ENCODE measurements at regions not wholly inside any gene's neighbourhood (a gene's known extent, or its start where the extent isn't known, plus 50 kb on each side); places are given as distances from the start of the nearest gene placed in this dataset.

DNA sequence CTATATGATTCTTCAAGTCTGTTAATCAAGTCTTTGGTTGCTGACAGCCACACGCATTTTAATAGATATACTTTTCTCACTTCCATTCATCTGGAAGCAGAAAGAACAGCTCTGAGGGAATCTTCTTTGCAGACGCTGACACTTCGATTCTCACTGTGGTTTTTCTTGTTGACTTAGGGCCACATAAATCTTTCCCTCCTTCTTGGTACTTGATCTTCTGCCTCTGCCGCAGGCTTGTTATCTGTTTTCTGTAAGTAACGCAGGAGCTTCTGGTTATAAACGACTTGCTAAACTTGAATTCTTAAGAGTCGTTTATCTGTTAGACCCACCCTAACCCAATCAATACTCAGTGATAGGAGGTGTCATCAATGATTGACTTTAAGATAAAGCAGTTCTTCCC lies 268.8 kb upstream of the SULF2 start:
- TF ChIP-seq, protein P1, sequence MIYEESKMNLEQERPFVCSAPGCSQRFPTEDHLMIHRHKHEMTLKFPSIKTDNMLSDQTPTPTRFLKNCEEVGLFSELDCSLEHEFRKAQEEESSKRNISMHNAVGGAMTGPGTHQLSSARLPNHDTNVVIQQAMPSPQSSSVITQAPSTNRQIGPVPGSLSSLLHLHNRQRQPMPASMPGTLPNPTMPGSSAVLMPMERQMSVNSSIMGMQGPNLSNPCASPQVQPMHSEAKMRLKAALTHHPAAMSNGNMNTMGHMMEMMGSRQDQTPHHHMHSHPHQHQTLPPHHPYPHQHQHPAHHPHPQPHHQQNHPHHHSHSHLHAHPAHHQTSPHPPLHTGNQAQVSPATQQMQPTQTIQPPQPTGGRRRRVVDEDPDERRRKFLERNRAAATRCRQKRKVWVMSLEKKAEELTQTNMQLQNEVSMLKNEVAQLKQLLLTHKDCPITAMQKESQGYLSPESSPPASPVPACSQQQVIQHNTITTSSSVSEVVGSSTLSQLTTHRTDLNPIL (CRISPR knock-in tag; IDR thresholded peaks at IDR 0.05; ENCODE audit: low read depth): no peak
- TF ChIP-seq SNAI2 (CRISPR knock-in tag; IDR thresholded peaks at IDR 0.05) (no peak), ZFP3 (CRISPR knock-in tag; IDR thresholded peaks at IDR 0.05) (no peak), RARB (CRISPR knock-in tag; IDR thresholded peaks at IDR 0.05) (no peak), ARNTL (CRISPR knock-in tag; IDR thresholded peaks at IDR 0.05; ENCODE audit: borderline replicate concordance, low read depth) (no peak), OSR1 (CRISPR knock-in tag; IDR thresholded peaks at IDR 0.05) (no peak), ZC3H10 (CRISPR knock-in tag; IDR thresholded peaks at IDR 0.05) (no peak), ZFP30 (CRISPR knock-in tag; IDR thresholded peaks at IDR 0.05) (no peak)
- TF ChIP-seq, protein P2, sequence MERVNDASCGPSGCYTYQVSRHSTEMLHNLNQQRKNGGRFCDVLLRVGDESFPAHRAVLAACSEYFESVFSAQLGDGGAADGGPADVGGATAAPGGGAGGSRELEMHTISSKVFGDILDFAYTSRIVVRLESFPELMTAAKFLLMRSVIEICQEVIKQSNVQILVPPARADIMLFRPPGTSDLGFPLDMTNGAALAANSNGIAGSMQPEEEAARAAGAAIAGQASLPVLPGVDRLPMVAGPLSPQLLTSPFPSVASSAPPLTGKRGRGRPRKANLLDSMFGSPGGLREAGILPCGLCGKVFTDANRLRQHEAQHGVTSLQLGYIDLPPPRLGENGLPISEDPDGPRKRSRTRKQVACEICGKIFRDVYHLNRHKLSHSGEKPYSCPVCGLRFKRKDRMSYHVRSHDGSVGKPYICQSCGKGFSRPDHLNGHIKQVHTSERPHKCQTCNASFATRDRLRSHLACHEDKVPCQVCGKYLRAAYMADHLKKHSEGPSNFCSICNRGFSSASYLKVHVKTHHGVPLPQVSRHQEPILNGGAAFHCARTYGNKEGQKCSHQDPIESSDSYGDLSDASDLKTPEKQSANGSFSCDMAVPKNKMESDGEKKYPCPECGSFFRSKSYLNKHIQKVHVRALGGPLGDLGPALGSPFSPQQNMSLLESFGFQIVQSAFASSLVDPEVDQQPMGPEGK (CRISPR knock-in tag; IDR thresholded peaks at IDR 0.05; ENCODE audit: borderline replicate concordance): no peak

Data from SK-N-SH treated with all-trans-retinoic acid at 6 μM for 48 hours (cell line).